Endothelial cell of umbilical vein (primary cell): ENCODE measurements at regions not wholly inside any gene's neighbourhood (a gene's known extent, or its start where the extent isn't known, plus 50 kb on each side); places are given as distances from the start of the nearest gene placed in this dataset.

ENCODE experiments used
- BruUV-seq: library from RNA; stranded (reverse); fragments of 400-500 nt; replicated peaks from 2 replicates; lab custom pipeline; 2021; lab: Mats Ljungman, UMichigan
- CTCF ChIA-PET: fragments of 300-600, 350-600 bp; sonication (Branson Sonifier 250); formaldehyde crosslinking; loops from one replicate; lab custom pipeline; 2021; ENCODE audit warnings: antibody characterized with exemption, inconsistent platforms; lab: Charles Lee
- POLR2A ChIA-PET: fragments of 300-600, 350-600 bp; sonication (Branson Sonifier 250); formaldehyde crosslinking; loops from one replicate; lab custom pipeline; 2021; ENCODE audit warnings: antibody characterized with exemption, inconsistent platforms; lab: Charles Lee
- DNase-seq: peaks from one replicate; pipeline ENCODE4 v3.0.0-alpha.2; 2011; ENCODE audit warnings: low read depth, low spot score
- FAIRE-seq: peaks from 2 replicates; lab custom pipeline; 2011; peaks lifted over from hg19 to GRCh38; lab: Jason Lieb, UNC
- H2AFZ ChIP-seq: 2 replicates; pipeline ENCODE4 v1.6.0; 2012; ENCODE audit warnings: low read depth, low read length, control low read depth, inconsistent platforms
- H3K27ac ChIP-seq: 2 replicates; pipeline ENCODE4 v1.5.1; 2011; ENCODE audit warnings: low read depth, mild to moderate bottlenecking, control low read depth, low read length, moderate library complexity; ENCODE audit not compliant: insufficient read depth
- H3K27me3 ChIP-seq, 2 experiments: 2 replicates each; pipeline versions ENCODE4 v1.6.0 to v1.6.1; 2011; ENCODE audit warnings: low read length in 2 of 2, mixed read lengths in 1 of 2; ENCODE audit not compliant: control insufficient read depth in 2 of 2, insufficient read depth in 2 of 2
- H3K36me3 ChIP-seq, 2 experiments: 2 replicates in 1 of 2; 3 replicates in 1 of 2; pipeline ENCODE4 v1.5.1; 2011; ENCODE audit warnings: low read length in 2 of 2, mild to moderate bottlenecking in 1 of 2, moderate library complexity in 1 of 2; ENCODE audit not compliant: control insufficient read depth in 2 of 2, insufficient read depth in 2 of 2; ENCODE audit errors: extremely low read depth in 1 of 2
- H3K4me1 ChIP-seq: 3 replicates; pipeline ENCODE4 v1.5.1; 2011; ENCODE audit warnings: mild to moderate bottlenecking, low read length; ENCODE audit not compliant: control insufficient read depth, insufficient read depth; ENCODE audit errors: extremely low read depth
- H3K4me2 ChIP-seq: 2 replicates; pipeline ENCODE4 v1.6.1; 2011; ENCODE audit warnings: low read length, control low read depth, mixed read lengths; ENCODE audit not compliant: insufficient read depth
- H3K4me3 ChIP-seq, 3 experiments: fragments of 200-600 bp in 1 of 3; sonication (generic), shearing (Covaris generic) in 1 of 3; replicated peaks in 1 of 3; 2 replicates each; pipeline ENCODE4 v1.5.1; 2011 to 2016; ENCODE audit warnings: control low read depth in 3 of 3, low read length in 3 of 3, mild to moderate bottlenecking in 2 of 3, inconsistent platforms in 1 of 3, low read depth in 1 of 3, moderate library complexity in 1 of 3; ENCODE audit not compliant: insufficient read depth in 1 of 3
- H3K79me2 ChIP-seq: 2 replicates; pipeline ENCODE4 v1.6.0; 2012; ENCODE audit warnings: low read length, inconsistent platforms; ENCODE audit not compliant: control insufficient read depth, insufficient read depth
- H3K9ac ChIP-seq: replicated peaks from 2 replicates; pipeline ENCODE3; 2011; ENCODE audit warnings: low read length, control low read depth; ENCODE audit not compliant: insufficient read depth; ENCODE audit errors: extremely low read depth
- H3K9me1 ChIP-seq: replicated peaks from 3 replicates; pipeline ENCODE4 v1.6.0; 2011; ENCODE audit warnings: mild to moderate bottlenecking, low read length; ENCODE audit not compliant: control insufficient read depth, insufficient read depth; ENCODE audit errors: extremely low read depth
- H3K9me3 ChIP-seq: replicated peaks from 2 replicates; pipeline ENCODE4 v1.5.1; 2012; ENCODE audit warnings: low read length, inconsistent platforms; ENCODE audit not compliant: control insufficient read depth, insufficient read depth
- H4K20me1 ChIP-seq: replicated peaks from 2 replicates; pipeline ENCODE3; 2011; ENCODE audit warnings: mild to moderate bottlenecking, low read length; ENCODE audit not compliant: control insufficient read depth, insufficient read depth; ENCODE audit errors: extremely low read depth
- EZH2 ChIP-seq: IDR thresholded peaks from 2 replicates; pipeline ENCODE4 v1.6.1; 2012; ENCODE audit warnings: borderline replicate concordance, low read depth, mild to moderate bottlenecking, moderate library complexity, low read length, inconsistent platforms; ENCODE audit not compliant: severe bottlenecking
- FOS ChIP-seq: IDR thresholded peaks from 2 replicates; pipeline ENCODE4 v1.6.1; 2011; ENCODE audit warnings: mild to moderate bottlenecking, low read length, moderate library complexity, borderline replicate concordance; ENCODE audit not compliant: insufficient read depth
- GATA2 ChIP-seq: IDR thresholded peaks from 2 replicates; pipeline ENCODE4 v1.7.0; 2011; ENCODE audit warnings: low read depth, mild to moderate bottlenecking, moderate library complexity, mixed read lengths, low read length; ENCODE audit not compliant: insufficient read length, insufficient read depth
- JUN ChIP-seq: IDR thresholded peaks from 2 replicates; pipeline ENCODE4 v1.6.1; 2011; ENCODE audit warnings: borderline replicate concordance, low read depth; ENCODE audit not compliant: insufficient read length, insufficient read depth
- MYC ChIP-seq: IDR thresholded peaks from one replicate; pipeline ENCODE4 v1.6.1; 2011; ENCODE audit warnings: mild to moderate bottlenecking, low read depth, low read length
- POLR2AphosphoS5 ChIP-seq: IDR thresholded peaks from 2 replicates; pipeline ENCODE4 v1.6.1; 2012; ENCODE audit warnings: low read depth, mild to moderate bottlenecking, control low read depth, low read length, moderate library complexity; ENCODE audit not compliant: insufficient read depth
- dilution Hi-C: fragments of 300-500 bp; cut with MboI; formaldehyde crosslinking; loops from one replicate; pipeline ENCODE4 v1.15.0; 2019; ENCODE audit warnings: low sequenced_read_pairs; ENCODE audit not compliant: extremely low pct_ligation_motif_present
- intact Hi-C: fragments of 100-400 bp; cut with micrococcal nuclease; formaldehyde crosslinking; loops from one replicate; pipeline ENCODE4 v1.10.0; 2022
- TF ChIP-seq, protein P1 (sequence below): IDR thresholded peaks from 2 replicates; pipeline ENCODE4 v1.6.1; 2011; ENCODE audit not compliant: insufficient read depth, insufficient read length
- TF ChIP-seq, protein P2 (sequence below), 2 donors: IDR thresholded peaks; 1 replicate in 1 of 2; 2 replicates in 1 of 2; pipeline ENCODE4 v1.5.1; 2011; ENCODE audit warnings: low read length in 2 of 2, mild to moderate bottlenecking in 2 of 2, moderate library complexity in 2 of 2, control low read depth in 1 of 2, inconsistent platforms in 1 of 2, low read depth in 1 of 2; ENCODE audit not compliant: insufficient read depth in 1 of 2; ENCODE audit errors: extremely low read depth in 1 of 2

DNA sequence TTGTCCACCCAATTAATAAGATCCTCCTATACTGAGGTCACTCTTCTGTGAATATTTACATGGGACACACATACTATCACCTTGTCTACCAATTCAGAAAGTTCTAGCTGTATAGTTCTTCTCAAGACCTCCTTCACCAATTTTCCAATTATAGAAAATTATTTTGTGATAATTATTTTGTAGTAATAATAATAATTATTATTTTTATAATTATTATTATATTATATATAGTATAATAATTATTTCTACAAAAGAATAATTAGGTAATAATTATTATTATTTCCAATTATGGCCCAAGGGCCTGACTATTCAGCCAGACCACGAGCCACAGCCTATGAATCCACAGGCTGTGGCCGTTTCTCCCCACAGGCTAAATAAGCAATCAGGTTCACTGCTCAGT is 164.1 kb upstream of the IGSF21 start:
- Histone ChIP-seq H3K9me1 (no peaks in the 10 kb centered on the region), H3K79me2 (no peaks in the 10 kb centered on the region), H2AFZ (no peak overlapping the region), H4K20me1 (no peaks in the 10 kb centered on the region), H3K9me3 (peaks cover 7% of the 10 kb centered on the region), H3K9ac (no peak overlapping the region), H3K4me1 (no peaks in the 10 kb centered on the region), H3K27ac (no peak overlapping the region), H3K27me3 (no peaks in the 10 kb centered on the region), H3K4me2 (no peak overlapping the region), H3K4me3 (no peak overlapping the region), H3K36me3 (no peaks in the 10 kb centered on the region)
- FAIRE-seq (no peak), DNase-seq (no peak)
- CTCF ChIA-PET: no interaction called here
- dilution Hi-C loops: no loop called here
- intact Hi-C loops: no loop called here
- BruUV-seq: no TSS peak
- POLR2A ChIA-PET: no interaction called here
- TF ChIP-seq POLR2AphosphoS5: no peak
- no peak for TF ChIP-seq GATA2
- TF ChIP-seq, protein P1, sequence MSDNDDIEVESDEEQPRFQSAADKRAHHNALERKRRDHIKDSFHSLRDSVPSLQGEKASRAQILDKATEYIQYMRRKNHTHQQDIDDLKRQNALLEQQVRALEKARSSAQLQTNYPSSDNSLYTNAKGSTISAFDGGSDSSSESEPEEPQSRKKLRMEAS: no peak
- no peak for TF ChIP-seq EZH2
- TF ChIP-seq, protein P2, sequence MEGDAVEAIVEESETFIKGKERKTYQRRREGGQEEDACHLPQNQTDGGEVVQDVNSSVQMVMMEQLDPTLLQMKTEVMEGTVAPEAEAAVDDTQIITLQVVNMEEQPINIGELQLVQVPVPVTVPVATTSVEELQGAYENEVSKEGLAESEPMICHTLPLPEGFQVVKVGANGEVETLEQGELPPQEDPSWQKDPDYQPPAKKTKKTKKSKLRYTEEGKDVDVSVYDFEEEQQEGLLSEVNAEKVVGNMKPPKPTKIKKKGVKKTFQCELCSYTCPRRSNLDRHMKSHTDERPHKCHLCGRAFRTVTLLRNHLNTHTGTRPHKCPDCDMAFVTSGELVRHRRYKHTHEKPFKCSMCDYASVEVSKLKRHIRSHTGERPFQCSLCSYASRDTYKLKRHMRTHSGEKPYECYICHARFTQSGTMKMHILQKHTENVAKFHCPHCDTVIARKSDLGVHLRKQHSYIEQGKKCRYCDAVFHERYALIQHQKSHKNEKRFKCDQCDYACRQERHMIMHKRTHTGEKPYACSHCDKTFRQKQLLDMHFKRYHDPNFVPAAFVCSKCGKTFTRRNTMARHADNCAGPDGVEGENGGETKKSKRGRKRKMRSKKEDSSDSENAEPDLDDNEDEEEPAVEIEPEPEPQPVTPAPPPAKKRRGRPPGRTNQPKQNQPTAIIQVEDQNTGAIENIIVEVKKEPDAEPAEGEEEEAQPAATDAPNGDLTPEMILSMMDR (IDR thresholded peaks at IDR 0.05; ENCODE audit: extremely low read depth in 1 of 2, insufficient read depth in 1 of 2, low read depth in 1 of 2, low read length in 2 of 2): no peak
- no peak for TF ChIP-seq JUN
- no peak for TF ChIP-seq FOS
- TF ChIP-seq MYC: no peak
